ENCODE measurements at regions not wholly inside any gene's neighbourhood (a gene's known extent, or its start where the extent isn't known, plus 50 kb on each side); places are given as distances from the start of the nearest gene placed in this dataset.

DNA sequence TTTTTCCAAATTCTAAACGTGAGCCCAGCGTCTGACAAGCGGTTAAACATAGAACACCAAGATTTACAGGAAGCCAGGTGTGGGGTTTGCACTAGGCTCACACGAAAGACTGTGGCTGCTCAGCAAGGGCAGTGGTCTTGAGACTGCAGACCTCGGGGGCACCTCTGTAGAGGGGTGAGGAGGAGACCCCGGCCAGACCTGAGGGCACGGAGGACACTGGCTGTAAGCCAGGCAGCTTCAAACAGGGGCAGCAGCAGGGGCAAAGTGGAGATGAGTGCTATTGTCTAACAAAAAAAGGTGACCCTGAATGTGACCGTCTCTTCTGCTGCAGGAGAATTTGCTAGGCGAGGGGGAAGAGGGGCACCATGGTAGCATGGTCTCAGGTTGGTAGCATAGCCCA, 140.3 kb downstream of the CYP26B1 start:
- DNase-seq (ENCODE audit: low read depth in 4 of 6, low spot score in 6 of 6): no peak
- 68% methylated on average over 9 of the region's 9 CpGs for WGBS (ENCODE audit: insufficient coverage)

DNA sequence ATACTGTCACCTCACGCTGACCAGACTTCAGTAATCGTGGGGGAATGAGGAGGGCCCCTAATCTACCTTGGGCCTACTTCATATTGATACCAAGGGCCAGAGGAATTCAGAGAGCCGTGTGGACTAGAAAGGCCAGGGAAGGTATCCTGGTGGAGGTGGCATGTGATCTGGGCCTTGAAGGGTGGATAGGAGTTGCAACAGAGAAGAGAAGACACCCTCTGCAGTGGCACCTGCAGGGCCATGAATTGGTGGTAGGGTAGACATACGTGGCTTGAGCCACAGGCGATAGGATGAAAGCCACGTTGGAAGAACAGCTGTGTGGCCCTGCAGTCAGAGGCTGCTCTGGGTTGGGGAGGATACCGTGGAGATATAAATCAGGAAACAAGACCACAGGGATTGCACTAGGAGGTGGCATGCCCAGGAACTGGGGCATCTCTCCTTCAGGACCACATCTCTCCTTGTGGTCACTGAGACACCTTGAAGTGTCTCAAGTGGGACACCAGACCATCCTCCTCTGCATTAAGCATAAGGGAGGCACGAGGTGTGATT, 141.4 kb downstream of the CYP26B1 start:
- WGBS (ENCODE audit: insufficient coverage): 96% methylated on average over 6 of the region's 8 CpGs

More for the DNA sequence above, 140.3 kb downstream of the CYP26B1 start:
- Histone ChIP-seq H3K27ac (ENCODE audit: low read depth, low read length) (no peak overlapping the region), H3K27me3 (ENCODE audit: control insufficient read depth, insufficient read depth, low read length) (no peaks in the 10 kb centered on the region), H3K4me3 (ENCODE audit: low read depth, low read length) (no peak overlapping the region), H3K36me3 (ENCODE audit: control insufficient read depth, insufficient read depth, low read length) (no peaks in the 10 kb centered on the region), H3K4me1 (ENCODE audit: control insufficient read depth, insufficient read depth, low read length) (no peaks in the 10 kb centered on the region), H3K9me3 (ENCODE audit: control insufficient read depth, insufficient read depth, low read length) (no peaks in the 10 kb centered on the region)

DNA sequence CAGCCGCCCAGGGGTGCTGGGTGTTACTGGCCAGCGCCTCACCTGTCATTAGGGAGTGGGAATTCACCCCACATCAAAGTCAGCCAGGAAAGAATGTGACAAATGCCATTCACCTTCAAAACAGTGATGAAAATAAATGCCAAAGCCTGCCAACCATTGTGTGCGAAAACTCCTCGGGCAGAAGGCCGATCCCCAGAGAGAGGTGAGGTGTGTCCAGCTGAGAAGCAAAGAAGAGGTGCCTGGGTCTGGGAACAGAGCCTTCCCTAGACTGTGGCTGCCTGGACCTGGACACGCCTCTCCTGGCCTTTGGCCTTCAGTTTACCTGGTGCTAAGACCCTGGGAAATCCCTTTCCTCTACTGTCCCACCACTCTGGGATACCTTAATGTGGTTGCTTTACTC, 142.7 kb downstream of the CYP26B1 start:
- WGBS (ENCODE audit: insufficient coverage): 80% methylated on average over 4 of the region's 6 CpGs
- Histone ChIP-seq H3K9me3 (ENCODE audit: control insufficient read depth, insufficient read depth, low read length) (no peaks in the 10 kb centered on the region), H3K27ac (ENCODE audit: low read depth, low read length) (no peak overlapping the region)

More for the DNA sequence above, 141.4 kb downstream of the CYP26B1 start:
- Histone ChIP-seq H3K27me3 (ENCODE audit: control insufficient read depth, insufficient read depth, low read length) (no peaks in the 10 kb centered on the region), H3K4me3 (ENCODE audit: low read depth, low read length) (no peak overlapping the region), H3K36me3 (ENCODE audit: control insufficient read depth, insufficient read depth, low read length) (no peaks in the 10 kb centered on the region), H3K27ac (ENCODE audit: low read depth, low read length) (no peak overlapping the region), H3K4me1 (ENCODE audit: control insufficient read depth, insufficient read depth, low read length) (no peaks in the 10 kb centered on the region), H3K9me3 (ENCODE audit: control insufficient read depth, insufficient read depth, low read length) (no peaks in the 10 kb centered on the region)
- DNase-seq (ENCODE audit: low read depth in 4 of 6, low spot score in 6 of 6): no peak

DNA sequence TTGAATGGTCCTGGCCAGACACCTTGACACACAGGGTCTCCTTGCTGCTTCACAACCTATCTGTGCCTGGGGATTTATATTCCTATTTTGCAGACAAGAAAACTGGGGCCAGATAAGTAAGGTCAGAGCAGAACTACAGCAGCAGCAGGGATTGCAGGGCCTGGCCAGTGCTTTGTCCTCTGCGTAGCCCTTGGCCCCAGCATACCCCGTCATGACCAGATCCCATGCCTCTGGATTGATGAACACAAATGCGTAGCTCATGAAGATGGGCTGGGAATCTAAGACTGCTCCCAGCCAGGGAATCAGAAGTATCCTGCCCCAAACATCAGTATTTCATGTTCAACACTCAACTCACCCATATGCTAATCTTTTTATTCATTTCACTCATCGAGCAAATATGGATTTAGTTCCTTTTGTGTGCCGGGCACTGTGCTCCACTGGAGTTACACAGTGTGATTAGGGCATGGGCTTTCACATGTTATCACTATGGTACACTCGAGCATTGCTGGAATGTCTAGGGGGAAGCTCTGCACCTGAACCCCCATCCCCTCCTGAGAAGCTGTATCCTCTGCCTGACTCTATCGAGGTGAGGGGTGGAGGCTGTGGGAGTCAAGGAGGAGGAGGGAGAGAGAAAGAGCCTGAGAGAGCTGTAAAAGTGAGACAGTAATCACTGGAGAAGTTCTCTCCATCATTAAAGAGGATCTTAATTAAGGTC, 143.3 kb downstream of the CYP26B1 start:
- Histone ChIP-seq H3K9me3 (ENCODE audit: control insufficient read depth, insufficient read depth, low read length) (no peaks in the 10 kb centered on the region), H3K27ac (ENCODE audit: low read depth, low read length) (no peak overlapping the region), H3K4me1 (ENCODE audit: control insufficient read depth, insufficient read depth, low read length) (no peaks in the 10 kb centered on the region), H3K27me3 (ENCODE audit: control insufficient read depth, insufficient read depth, low read length) (no peaks in the 10 kb centered on the region), H3K36me3 (ENCODE audit: control insufficient read depth, insufficient read depth, low read length) (no peaks in the 10 kb centered on the region), H3K4me3 (ENCODE audit: low read depth, low read length) (no peak overlapping the region)
- DNase-seq (ENCODE audit: low read depth in 4 of 6, low spot score in 6 of 6): no peak
- WGBS (ENCODE audit: insufficient coverage): 93% methylated on average over 4 of the region's 7 CpGs

More for the DNA sequence above, 142.7 kb downstream of the CYP26B1 start:
- H3K4me1 ChIP-seq (ENCODE audit: control insufficient read depth, insufficient read depth, low read length): no peaks in the 10 kb centered on the region
- DNase-seq (ENCODE audit: low read depth in 4 of 6, low spot score in 6 of 6): no peak
- no peak overlapping the region for H3K4me3 ChIP-seq (ENCODE audit: low read depth, low read length)
- no peaks in the 10 kb centered on the region for H3K36me3 ChIP-seq (ENCODE audit: control insufficient read depth, insufficient read depth, low read length)
- H3K27me3 ChIP-seq (ENCODE audit: control insufficient read depth, insufficient read depth, low read length): no peaks in the 10 kb centered on the region

DNA sequence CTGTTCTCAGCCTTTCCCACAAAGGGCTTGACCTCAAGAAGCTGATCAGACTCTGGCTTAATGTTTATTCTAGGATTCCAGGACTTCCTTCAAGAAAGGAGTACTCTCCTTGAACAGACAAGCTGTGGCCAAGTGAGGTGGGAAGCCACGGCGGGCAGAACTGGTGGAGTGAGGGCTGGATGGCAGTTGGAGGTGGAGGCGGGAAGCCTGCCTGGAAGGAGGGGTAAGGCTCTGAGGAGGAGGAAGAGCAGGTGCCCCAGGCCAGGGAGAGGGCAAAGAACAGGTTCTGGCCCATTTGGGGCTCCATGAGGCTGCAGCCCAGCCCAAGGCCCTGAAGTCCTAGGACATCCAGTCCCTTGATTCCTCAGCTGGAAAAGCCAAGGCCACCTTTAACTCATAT, 143.9 kb downstream of the CYP26B1 start:
- Histone ChIP-seq H3K36me3 (ENCODE audit: control insufficient read depth, insufficient read depth, low read length) (no peaks in the 10 kb centered on the region), H3K4me1 (ENCODE audit: control insufficient read depth, insufficient read depth, low read length) (no peaks in the 10 kb centered on the region), H3K9me3 (ENCODE audit: control insufficient read depth, insufficient read depth, low read length) (no peaks in the 10 kb centered on the region), H3K4me3 (ENCODE audit: low read depth, low read length) (no peak overlapping the region), H3K27me3 (ENCODE audit: control insufficient read depth, insufficient read depth, low read length) (no peaks in the 10 kb centered on the region), H3K27ac (ENCODE audit: low read depth, low read length) (no peak overlapping the region)
- 86% methylated on average over 3 of the region's 3 CpGs for WGBS (ENCODE audit: insufficient coverage)
- DNase-seq (ENCODE audit: low read depth in 4 of 6, low spot score in 6 of 6): no peak

DNA sequence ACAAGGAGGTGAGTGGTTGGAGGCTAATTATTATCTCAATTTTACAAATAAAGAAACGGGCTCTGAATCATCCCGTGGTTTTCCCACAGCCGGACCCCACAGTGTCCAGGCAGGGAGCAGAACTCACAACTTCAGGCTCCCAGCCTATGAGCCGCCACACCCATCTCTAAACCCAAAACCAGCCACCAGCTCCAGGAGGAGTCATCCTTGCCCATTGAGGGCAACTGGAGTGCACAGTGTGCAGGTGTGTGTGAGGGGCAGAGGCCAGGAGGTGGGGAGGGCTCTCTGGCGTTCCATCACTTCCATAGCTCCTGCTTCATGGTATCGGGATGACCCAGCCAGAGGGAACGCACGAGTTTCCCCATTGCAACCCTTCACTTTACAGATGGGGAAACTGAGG, 144.5 kb downstream of the CYP26B1 start:
- Histone ChIP-seq H3K9me3 (ENCODE audit: control insufficient read depth, insufficient read depth, low read length) (no peaks in the 10 kb centered on the region), H3K27me3 (ENCODE audit: control insufficient read depth, insufficient read depth, low read length) (no peaks in the 10 kb centered on the region), H3K4me3 (ENCODE audit: low read depth, low read length) (no peak overlapping the region), H3K4me1 (ENCODE audit: control insufficient read depth, insufficient read depth, low read length) (no peaks in the 10 kb centered on the region), H3K27ac (ENCODE audit: low read depth, low read length) (no peak overlapping the region), H3K36me3 (ENCODE audit: control insufficient read depth, insufficient read depth, low read length) (no peaks in the 10 kb centered on the region)
- 100% methylated on average over 3 of the region's 8 CpGs for WGBS (ENCODE audit: insufficient coverage)
- no peak for DNase-seq (ENCODE audit: low read depth in 4 of 6, low spot score in 6 of 6)

DNA sequence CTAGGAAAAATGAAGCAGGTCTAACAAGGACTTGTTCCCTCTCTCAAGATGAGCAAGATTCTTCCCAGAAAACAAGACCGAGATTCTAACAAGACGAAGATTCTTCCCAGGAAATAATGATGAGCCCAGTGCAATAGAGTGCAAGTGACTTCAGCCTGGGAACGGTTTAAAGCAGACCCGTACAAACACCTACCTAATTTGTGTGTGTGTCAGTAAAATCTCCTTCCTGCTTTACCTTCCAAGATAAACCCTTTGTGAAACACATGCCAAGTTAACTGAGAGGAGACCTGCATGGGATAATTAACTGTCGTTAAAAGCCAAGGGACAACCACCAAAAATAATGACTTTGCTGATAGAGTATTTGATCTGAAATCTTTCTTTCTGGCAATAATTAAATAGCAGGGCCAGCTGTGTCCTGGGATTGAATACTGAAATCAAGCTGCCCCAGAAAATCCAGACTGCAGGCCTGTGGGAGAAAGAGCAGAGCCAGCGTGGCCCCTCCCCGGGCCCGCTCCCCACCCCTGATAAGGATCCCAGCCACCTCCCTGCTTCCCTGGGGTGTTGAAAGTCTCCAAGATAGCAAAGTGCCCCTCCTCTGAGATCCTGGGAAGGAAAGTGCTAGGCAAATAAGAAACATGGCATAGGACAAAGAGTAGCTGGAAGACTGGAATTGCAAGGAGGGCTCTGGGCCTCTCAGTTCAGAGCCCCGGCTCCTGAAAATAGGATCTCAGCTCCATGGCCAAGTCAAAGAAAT, 145.5 kb downstream of the CYP26B1 start:
- Histone ChIP-seq H3K27me3 (ENCODE audit: control insufficient read depth, insufficient read depth, low read length) (no peaks in the 10 kb centered on the region), H3K9me3 (ENCODE audit: control insufficient read depth, insufficient read depth, low read length) (no peaks in the 10 kb centered on the region), H3K36me3 (ENCODE audit: control insufficient read depth, insufficient read depth, low read length) (no peaks in the 10 kb centered on the region), H3K27ac (ENCODE audit: low read depth, low read length) (no peak overlapping the region), H3K4me1 (ENCODE audit: control insufficient read depth, insufficient read depth, low read length) (no peaks in the 10 kb centered on the region), H3K4me3 (ENCODE audit: low read depth, low read length) (no peak overlapping the region)
- 100% methylated on average over 3 of the region's 9 CpGs for WGBS (ENCODE audit: insufficient coverage)
- DNase-seq (ENCODE audit: low read depth in 4 of 6, low spot score in 6 of 6): no peak

DNA sequence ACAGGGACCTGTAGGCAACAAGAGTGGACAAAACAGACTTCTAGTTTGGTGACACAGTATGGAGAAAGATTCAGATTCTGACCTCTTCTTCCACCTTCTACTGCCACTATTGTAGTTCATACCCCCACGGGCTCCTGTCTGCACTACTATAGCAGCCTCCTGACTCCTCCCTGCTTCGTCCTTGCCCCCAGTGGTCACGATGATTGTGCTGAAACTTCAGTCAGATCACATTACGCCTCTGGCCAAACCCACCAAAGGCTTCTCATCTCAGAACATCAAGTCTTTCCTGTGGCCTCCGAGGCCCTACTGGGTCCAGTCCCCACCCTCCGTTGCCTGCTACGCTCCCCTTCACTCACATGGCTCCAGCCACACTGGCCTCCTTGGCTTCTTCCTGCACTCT, 147.6 kb downstream of the CYP26B1 start:
- H3K4me1 ChIP-seq (ENCODE audit: control insufficient read depth, insufficient read depth, low read length): no peaks in the 10 kb centered on the region
- no peak overlapping the region for H3K4me3 ChIP-seq (ENCODE audit: low read depth, low read length)
- no peaks in the 10 kb centered on the region for H3K36me3 ChIP-seq (ENCODE audit: control insufficient read depth, insufficient read depth, low read length)
- DNase-seq (ENCODE audit: low read depth in 4 of 6, low spot score in 6 of 6): no peak
- H3K9me3 ChIP-seq (ENCODE audit: control insufficient read depth, insufficient read depth, low read length): no peaks in the 10 kb centered on the region
- no peak overlapping the region for H3K27ac ChIP-seq (ENCODE audit: low read depth, low read length)
- no peaks in the 10 kb centered on the region for H3K27me3 ChIP-seq (ENCODE audit: control insufficient read depth, insufficient read depth, low read length)
- WGBS (ENCODE audit: insufficient coverage): 65% methylated on average over 7 of the region's 7 CpGs

DNA sequence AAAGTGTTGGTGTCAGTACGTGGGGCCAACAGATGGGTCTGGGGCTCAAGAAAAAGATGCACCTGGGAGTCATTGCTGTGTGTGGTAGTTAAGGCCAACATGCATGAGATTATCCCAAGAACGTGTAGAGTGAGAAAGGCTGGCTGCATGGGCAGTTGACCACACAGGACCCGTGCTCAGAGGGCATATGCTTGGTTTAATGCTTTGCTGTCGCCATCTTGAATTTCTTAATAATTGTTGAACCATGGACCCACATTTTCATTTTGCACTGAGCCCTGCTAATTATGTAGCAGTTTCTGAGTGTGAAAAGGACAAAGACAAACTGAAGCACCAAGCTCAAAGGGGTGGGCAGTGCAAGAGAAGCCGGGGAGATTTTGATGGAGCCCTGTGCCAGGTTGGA, 148.1 kb downstream of the CYP26B1 start:
- Histone ChIP-seq H3K9me3 (ENCODE audit: control insufficient read depth, insufficient read depth, low read length) (no peaks in the 10 kb centered on the region), H3K4me1 (ENCODE audit: control insufficient read depth, insufficient read depth, low read length) (no peaks in the 10 kb centered on the region), H3K36me3 (ENCODE audit: control insufficient read depth, insufficient read depth, low read length) (no peaks in the 10 kb centered on the region), H3K4me3 (ENCODE audit: low read depth, low read length) (no peak overlapping the region), H3K27me3 (ENCODE audit: control insufficient read depth, insufficient read depth, low read length) (no peaks in the 10 kb centered on the region), H3K27ac (ENCODE audit: low read depth, low read length) (no peak overlapping the region)
- 90% methylated on average over 5 of the region's 5 CpGs for WGBS (ENCODE audit: insufficient coverage)
- no peak for DNase-seq (ENCODE audit: low read depth in 4 of 6, low spot score in 6 of 6)

DNA sequence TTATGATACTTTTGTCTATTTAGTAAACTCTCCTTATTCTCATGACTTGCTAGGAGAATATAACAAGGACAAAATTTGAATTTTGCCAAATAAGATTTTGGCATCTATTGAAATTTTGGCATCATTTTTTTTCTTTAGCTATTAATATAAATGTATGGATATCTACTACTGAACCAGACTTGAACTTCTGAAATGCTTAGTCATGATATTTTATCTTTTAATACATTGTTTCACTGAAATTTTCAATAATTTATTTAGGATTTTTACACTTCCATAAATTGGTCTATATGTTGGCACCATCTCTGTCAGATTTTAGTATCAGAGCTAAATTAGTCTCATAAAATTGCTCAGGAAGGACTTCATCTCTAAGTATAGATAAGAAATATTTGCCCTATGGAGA, 149.8 kb downstream of the CYP26B1 start:
- no peak overlapping the region for H3K27ac ChIP-seq (ENCODE audit: low read depth, low read length)
- H3K9me3 ChIP-seq (ENCODE audit: control insufficient read depth, insufficient read depth, low read length): no peaks in the 10 kb centered on the region
- DNase-seq (ENCODE audit: low read depth in 4 of 6, low spot score in 6 of 6): no peak

More for the DNA sequence above, 149.8 kb downstream of the CYP26B1 start:
- H3K4me1 ChIP-seq (ENCODE audit: control insufficient read depth, insufficient read depth, low read length): no peaks in the 10 kb centered on the region
- H3K36me3 ChIP-seq (ENCODE audit: control insufficient read depth, insufficient read depth, low read length): no peaks in the 10 kb centered on the region
- H3K4me3 ChIP-seq (ENCODE audit: low read depth, low read length): no peak overlapping the region
- no peaks in the 10 kb centered on the region for H3K27me3 ChIP-seq (ENCODE audit: control insufficient read depth, insufficient read depth, low read length)
